IMR-90 (cell line): ENCODE measurements at regions not wholly inside any gene's neighbourhood (a gene's known extent, or its start where the extent isn't known, plus 50 kb on each side); places are given as distances from the start of the nearest gene placed in this dataset.

ENCODE experiments used
- CTCF ChIP-seq: conservative IDR thresholded peaks from 2 replicates; pipeline ENCODE4 v1.5.1; 2012; ENCODE audit warnings: mild to moderate bottlenecking, low read depth, low read length, improper control_type of control experiment
- MAFK ChIP-seq: IDR thresholded peaks from 2 replicates; pipeline ENCODE4 v1.6.1; 2012; ENCODE audit warnings: low read depth, low read length, improper control_type of control experiment
- MAZ ChIP-seq: IDR thresholded peaks from 2 replicates; pipeline ENCODE4 v1.6.1; 2012; ENCODE audit warnings: low read depth, mild to moderate bottlenecking, low read length, improper control_type of control experiment, moderate library complexity, borderline replicate concordance
- NFE2L2 ChIP-seq: fragments of 150-350 bp; IDR thresholded peaks from 2 replicates; pipeline ENCODE4 v1.6.1; 2016; ENCODE audit warnings: low read depth, mild to moderate bottlenecking, low read length
- POLR2A ChIP-seq: IDR thresholded peaks from 2 replicates; pipeline ENCODE4 v1.6.1; 2012; ENCODE audit warnings: mild to moderate bottlenecking, low read depth, low read length
- RAD21 ChIP-seq: IDR thresholded peaks from 2 replicates; pipeline ENCODE4 v1.6.1; 2012; ENCODE audit warnings: low read length, improper control_type of control experiment
- RFX5 ChIP-seq: IDR thresholded peaks from 2 replicates; pipeline ENCODE4 v1.8.0; 2012; ENCODE audit warnings: low read depth, mild to moderate bottlenecking, low read length, moderate library complexity
- SMC3 ChIP-seq: fragments of 150-350 bp; IDR thresholded peaks from 2 replicates; pipeline ENCODE4 v1.6.1; 2016; ENCODE audit warnings: low read depth, mild to moderate bottlenecking, antibody characterized with exemption, low read length, moderate library complexity
- TF ChIP-seq, protein P1 (sequence below): fragments of 150-350 bp; IDR thresholded peaks from 2 replicates; pipeline ENCODE4 v1.6.1; 2016; ENCODE audit warnings: low read depth, mild to moderate bottlenecking, low read length, moderate library complexity, borderline replicate concordance

GRCh38 chr1:45272913-45273371, 53.8 kb upstream of the HPDL start:
- no peak for TF ChIP-seq CTCF
- TF ChIP-seq RFX5 = no peak
- no peak for TF ChIP-seq POLR2A
- no peak for TF ChIP-seq RAD21
- TF ChIP-seq MAFK = no peak
- no peak for TF ChIP-seq SMC3
- TF ChIP-seq, protein P1, sequence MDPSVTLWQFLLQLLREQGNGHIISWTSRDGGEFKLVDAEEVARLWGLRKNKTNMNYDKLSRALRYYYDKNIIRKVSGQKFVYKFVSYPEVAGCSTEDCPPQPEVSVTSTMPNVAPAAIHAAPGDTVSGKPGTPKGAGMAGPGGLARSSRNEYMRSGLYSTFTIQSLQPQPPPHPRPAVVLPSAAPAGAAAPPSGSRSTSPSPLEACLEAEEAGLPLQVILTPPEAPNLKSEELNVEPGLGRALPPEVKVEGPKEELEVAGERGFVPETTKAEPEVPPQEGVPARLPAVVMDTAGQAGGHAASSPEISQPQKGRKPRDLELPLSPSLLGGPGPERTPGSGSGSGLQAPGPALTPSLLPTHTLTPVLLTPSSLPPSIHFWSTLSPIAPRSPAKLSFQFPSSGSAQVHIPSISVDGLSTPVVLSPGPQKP = no peak
- no peak for TF ChIP-seq MAZ
- no peak for TF ChIP-seq NFE2L2
